ACHN (cell line): ENCODE measurements at regions not wholly inside any gene's neighbourhood (a gene's known extent, or its start where the extent isn't known, plus 50 kb on each side); places are given as distances from the start of the nearest gene placed in this dataset.
A peak's percentile ranks its signal among the peaks of the same experiment; 100 is the strongest.

Experiments
- DNase-seq: peaks from one replicate; pipeline ENCODE4 v3.0.0-alpha.2; 2015
- in situ Hi-C: cut with HindIII; loops from 2 replicates; pipeline ENCODE4 v1.10.0; 2017; ENCODE audit warnings: low sequenced_read_pairs, low pct_ligation_motif_present, low pct_unique_long_range_greater_than_20kb

DNA sequence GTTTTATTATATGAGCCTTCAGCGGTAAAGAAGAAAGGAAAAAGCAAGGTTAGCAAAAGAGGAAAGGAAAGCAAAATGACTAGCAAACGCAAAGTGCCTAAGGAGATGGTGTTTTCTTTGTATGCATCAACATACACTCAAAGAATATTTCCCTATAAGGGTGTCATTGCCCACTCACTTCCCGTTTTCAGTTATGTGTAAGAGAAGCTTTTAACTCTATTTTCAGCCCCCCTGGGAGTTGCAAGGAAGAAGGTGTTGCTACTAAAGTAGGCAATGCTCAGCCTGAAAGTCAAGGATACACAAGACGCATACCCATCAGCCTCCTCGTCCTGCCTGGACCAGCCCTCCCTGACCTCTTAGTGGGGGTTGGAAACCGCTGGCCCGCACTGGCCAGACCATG, 267.7 kb upstream of the ZFHX3 start:
- in situ Hi-C loops, result no loop called here
- DNase-seq, result no peak

- DNase-seq, result no peak
- in situ Hi-C loops, result no loop called here
Observed at GRCh38 chr16:73313950-73314349, 266.0 kb upstream of the ZFHX3 start.

GRCh38 chr16:73311857-73312723, 264.2 kb upstream of the ZFHX3 start:
- in situ Hi-C loops, result no loop called here
- DNase-seq, result no peak

GRCh38 chr16:73308771-73309170, 260.8 kb upstream of the ZFHX3 start:
- in situ Hi-C loops, result no loop called here
- no peak for DNase-seq

GRCh38 chr16:73306901-73307413, 259.0 kb upstream of the ZFHX3 start:
- in situ Hi-C loops, result no loop called here
- DNase-seq, result no peak

DNA sequence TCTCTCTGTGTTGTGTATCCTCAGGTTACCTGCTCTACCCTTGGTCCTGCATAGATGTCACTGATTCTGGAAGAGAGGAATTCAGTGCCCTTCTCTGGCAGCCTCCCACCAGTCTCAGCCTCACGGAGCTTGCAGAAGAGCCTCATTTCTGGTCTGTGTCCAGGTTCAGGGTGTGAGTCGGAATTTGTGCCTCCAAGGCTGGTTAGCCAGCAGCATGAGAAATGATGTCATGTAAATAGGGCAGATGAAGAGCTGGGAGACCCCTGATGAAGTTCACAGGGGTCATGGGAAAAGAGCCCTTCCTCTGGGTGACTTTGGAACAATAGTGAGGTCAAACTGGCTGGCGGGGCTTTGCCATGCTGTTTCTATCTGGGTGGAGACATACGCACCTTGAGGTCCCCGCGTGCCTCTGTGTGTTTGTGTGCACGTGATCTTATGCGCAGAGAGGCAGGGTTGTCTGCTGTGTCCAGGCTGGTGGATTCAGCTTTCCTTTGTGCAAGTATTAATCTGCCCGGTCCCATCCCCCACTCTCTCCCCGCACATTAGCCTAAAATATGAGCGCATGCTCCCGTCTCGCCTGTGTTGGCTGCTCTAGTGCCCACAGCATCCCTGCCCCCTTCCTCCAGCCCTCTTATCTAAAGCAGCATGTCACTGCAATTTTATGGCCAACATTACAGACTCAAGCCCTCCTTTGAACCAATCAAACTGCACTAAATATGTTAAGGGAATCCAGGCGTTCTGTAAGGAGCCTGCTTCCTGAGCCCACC, 256.3 kb upstream of the ZFHX3 start:
- in situ Hi-C loops, result no loop called here
- DNase-seq, result no peak

- in situ Hi-C loops, result no loop called here
Observed at GRCh38 chr16:73302942-73303341, 255.0 kb upstream of the ZFHX3 start.

GRCh38 chr16:73301984-73302383, 254.1 kb upstream of the ZFHX3 start:
- DNase-seq, result no peak
- in situ Hi-C loops, result no loop called here

More at GRCh38 chr16:73302942-73303341, 255.0 kb upstream of the ZFHX3 start:
- no peak for DNase-seq

DNA sequence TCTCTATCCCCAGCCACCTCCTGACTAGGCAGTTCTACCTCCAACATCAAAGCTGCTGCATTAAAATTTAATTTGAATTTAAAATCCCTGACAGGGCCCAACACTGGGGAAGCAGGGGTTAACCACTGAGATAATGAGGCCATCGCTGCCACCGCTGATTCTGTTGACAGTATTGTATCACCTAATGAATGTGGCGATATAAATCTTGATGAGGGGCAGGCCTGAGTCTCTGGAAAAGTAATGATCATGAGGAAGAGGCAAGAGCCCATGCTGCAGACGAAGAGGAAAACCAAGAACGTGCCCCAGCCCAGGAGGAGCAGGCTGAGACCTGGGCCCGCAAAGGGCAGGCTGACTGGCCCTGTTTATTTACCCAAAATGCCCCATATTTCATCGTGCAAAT, 251.4 kb upstream of the ZFHX3 start:
- in situ Hi-C loops, result no loop called here
- no peak for DNase-seq

DNA sequence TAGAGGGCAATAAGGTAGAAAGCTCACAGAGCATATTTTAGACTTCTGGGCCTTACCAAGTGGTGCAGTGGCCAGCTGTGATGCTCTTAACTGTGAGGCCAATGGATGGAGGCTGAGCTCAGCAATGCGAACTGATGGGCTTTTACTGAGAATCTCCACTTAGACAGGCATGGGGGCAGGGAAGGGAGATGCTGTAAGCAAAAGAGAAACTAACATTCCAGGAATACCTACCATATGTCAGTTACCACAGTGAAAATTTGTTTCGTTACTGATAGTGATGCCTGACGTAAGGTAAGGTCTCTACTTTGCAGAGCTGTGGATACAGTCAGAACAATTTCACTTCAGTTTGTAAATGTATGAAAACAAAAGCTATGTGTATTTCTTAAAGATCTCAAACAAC, 250.6 kb upstream of the ZFHX3 start:
- in situ Hi-C loops, result no loop called here
- peak; percentile 46 for DNase-seq

- in situ Hi-C loops, result no loop called here
- DNase-seq, result no peak
Observed at GRCh38 chr16:73290258-73290657, 242.3 kb upstream of the ZFHX3 start.

DNA sequence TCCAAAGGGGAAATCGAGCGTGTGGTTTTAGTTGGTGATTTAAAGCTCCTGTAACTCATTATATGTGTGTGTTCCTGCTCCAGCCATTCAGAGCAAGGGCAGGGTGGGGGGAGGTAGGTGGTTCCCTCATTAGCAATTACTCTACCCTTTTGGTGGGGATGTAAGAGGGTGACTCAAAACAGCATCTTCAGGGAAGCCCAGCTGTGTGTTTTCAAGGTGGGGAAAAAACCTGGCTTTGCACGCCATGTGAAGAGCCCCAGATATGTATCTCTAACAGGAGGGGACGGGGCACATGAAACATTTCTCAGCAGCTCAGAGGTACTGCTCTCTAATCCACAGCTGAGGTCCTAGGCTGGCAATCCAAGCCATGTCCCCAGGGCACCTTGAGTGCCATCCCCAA, 241.3 kb upstream of the ZFHX3 start:
- DNase-seq, result no peak
- in situ Hi-C loops, result no loop called here

GRCh38 chr16:73288520-73288919, 240.6 kb upstream of the ZFHX3 start:
- in situ Hi-C loops, result no loop called here

GRCh38 chr16:73287859-73288405, 240.0 kb upstream of the ZFHX3 start:
- in situ Hi-C loops, result no loop called here
- no peak for DNase-seq

More at GRCh38 chr16:73288520-73288919, 240.6 kb upstream of the ZFHX3 start:
- DNase-seq, result no peak

- in situ Hi-C loops, result no loop called here
- no peak for DNase-seq
Observed at GRCh38 chr16:73286346-73287267, 238.7 kb upstream of the ZFHX3 start.

- in situ Hi-C loops, result no loop called here
- no peak for DNase-seq
Observed at GRCh38 chr16:73285436-73286201, 237.7 kb upstream of the ZFHX3 start.

DNA sequence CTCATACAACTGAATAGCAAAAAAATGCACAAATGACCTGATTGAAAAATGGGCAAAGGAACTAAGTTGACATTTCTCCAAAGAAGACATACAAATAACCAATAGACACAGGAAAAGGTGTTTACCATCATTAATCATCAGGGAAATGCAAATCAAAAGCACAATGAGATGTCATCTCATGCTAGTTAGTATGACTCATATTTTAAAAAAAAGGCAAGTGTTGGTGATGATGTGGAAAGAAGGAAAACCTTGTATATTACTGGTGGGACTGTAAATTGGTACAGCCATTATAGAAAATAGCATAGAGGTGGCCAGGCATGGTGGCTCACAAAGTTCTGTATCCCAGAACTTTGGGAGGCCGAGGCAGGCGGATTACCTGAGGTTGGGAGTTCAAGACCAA, 232.5 kb upstream of the ZFHX3 start:
- in situ Hi-C loops, result no loop called here
- no peak for DNase-seq

GRCh38 chr16:73279451-73279850, 231.5 kb upstream of the ZFHX3 start:
- DNase-seq, result no peak
- in situ Hi-C loops, result no loop called here
